ENCODE measurements at regions not wholly inside any gene's neighbourhood (a gene's known extent, or its start where the extent isn't known, plus 50 kb on each side); places are given as distances from the start of the nearest gene placed in this dataset.

DNA sequence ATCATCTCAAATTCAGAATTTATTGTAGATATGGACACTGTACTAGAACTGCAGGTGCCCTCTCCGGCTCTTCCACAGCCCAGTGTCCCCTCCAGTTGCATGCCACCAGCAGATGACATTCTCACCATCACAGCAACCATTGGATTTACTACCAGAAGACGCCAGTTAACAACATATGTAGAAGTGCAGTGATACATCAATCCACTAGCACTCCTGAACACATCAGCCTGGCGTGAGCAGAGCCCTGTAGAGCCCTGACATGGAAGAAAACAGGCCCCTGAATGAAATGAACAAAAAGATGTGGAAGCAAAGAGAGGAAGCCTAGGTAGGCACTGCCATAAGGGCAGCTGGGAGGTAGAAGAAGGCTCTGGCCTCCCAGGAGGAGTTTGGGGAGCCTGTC is 73.1 kb upstream of the GALNT2 start (continued):
- TF ChIP-seq, protein P1, sequence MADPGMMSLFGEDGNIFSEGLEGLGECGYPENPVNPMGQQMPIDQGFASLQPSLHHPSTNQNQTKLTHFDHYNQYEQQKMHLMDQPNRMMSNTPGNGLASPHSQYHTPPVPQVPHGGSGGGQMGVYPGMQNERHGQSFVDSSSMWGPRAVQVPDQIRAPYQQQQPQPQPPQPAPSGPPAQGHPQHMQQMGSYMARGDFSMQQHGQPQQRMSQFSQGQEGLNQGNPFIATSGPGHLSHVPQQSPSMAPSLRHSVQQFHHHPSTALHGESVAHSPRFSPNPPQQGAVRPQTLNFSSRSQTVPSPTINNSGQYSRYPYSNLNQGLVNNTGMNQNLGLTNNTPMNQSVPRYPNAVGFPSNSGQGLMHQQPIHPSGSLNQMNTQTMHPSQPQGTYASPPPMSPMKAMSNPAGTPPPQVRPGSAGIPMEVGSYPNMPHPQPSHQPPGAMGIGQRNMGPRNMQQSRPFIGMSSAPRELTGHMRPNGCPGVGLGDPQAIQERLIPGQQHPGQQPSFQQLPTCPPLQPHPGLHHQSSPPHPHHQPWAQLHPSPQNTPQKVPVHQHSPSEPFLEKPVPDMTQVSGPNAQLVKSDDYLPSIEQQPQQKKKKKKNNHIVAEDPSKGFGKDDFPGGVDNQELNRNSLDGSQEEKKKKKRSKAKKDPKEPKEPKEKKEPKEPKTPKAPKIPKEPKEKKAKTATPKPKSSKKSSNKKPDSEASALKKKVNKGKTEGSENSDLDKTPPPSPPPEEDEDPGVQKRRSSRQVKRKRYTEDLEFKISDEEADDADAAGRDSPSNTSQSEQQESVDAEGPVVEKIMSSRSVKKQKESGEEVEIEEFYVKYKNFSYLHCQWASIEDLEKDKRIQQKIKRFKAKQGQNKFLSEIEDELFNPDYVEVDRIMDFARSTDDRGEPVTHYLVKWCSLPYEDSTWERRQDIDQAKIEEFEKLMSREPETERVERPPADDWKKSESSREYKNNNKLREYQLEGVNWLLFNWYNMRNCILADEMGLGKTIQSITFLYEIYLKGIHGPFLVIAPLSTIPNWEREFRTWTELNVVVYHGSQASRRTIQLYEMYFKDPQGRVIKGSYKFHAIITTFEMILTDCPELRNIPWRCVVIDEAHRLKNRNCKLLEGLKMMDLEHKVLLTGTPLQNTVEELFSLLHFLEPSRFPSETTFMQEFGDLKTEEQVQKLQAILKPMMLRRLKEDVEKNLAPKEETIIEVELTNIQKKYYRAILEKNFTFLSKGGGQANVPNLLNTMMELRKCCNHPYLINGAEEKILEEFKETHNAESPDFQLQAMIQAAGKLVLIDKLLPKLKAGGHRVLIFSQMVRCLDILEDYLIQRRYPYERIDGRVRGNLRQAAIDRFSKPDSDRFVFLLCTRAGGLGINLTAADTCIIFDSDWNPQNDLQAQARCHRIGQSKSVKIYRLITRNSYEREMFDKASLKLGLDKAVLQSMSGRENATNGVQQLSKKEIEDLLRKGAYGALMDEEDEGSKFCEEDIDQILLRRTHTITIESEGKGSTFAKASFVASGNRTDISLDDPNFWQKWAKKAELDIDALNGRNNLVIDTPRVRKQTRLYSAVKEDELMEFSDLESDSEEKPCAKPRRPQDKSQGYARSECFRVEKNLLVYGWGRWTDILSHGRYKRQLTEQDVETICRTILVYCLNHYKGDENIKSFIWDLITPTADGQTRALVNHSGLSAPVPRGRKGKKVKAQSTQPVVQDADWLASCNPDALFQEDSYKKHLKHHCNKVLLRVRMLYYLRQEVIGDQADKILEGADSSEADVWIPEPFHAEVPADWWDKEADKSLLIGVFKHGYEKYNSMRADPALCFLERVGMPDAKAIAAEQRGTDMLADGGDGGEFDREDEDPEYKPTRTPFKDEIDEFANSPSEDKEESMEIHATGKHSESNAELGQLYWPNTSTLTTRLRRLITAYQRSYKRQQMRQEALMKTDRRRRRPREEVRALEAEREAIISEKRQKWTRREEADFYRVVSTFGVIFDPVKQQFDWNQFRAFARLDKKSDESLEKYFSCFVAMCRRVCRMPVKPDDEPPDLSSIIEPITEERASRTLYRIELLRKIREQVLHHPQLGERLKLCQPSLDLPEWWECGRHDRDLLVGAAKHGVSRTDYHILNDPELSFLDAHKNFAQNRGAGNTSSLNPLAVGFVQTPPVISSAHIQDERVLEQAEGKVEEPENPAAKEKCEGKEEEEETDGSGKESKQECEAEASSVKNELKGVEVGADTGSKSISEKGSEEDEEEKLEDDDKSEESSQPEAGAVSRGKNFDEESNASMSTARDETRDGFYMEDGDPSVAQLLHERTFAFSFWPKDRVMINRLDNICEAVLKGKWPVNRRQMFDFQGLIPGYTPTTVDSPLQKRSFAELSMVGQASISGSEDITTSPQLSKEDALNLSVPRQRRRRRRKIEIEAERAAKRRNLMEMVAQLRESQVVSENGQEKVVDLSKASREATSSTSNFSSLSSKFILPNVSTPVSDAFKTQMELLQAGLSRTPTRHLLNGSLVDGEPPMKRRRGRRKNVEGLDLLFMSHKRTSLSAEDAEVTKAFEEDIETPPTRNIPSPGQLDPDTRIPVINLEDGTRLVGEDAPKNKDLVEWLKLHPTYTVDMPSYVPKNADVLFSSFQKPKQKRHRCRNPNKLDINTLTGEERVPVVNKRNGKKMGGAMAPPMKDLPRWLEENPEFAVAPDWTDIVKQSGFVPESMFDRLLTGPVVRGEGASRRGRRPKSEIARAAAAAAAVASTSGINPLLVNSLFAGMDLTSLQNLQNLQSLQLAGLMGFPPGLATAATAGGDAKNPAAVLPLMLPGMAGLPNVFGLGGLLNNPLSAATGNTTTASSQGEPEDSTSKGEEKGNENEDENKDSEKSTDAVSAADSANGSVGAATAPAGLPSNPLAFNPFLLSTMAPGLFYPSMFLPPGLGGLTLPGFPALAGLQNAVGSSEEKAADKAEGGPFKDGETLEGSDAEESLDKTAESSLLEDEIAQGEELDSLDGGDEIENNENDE (IDR thresholded peaks at IDR 0.05; ENCODE audit: insufficient replicate concordance, low read length) = no peak
- TF ChIP-seq CBX5 (IDR thresholded peaks at IDR 0.05; ENCODE audit: low read depth, low read length) (no peak), RAD21 (IDR thresholded peaks at IDR 0.05 in 1 of 2, conservative IDR thresholded peaks at IDR 0.05 in 1 of 2; ENCODE audit: low read depth in 2 of 2, low read length in 2 of 2) (no peak), SIRT6 (IDR thresholded peaks at IDR 0.05; ENCODE audit: low read length) (no peak), SAP30 (IDR thresholded peaks at IDR 0.05; ENCODE audit: insufficient read depth, insufficient replicate concordance, low read length) (no peak), NANOG (IDR thresholded peaks at IDR 0.05; ENCODE audit: insufficient read depth, low read depth, low read length, poor library complexity, severe bottlenecking) (no peak), RXRA (IDR thresholded peaks at IDR 0.05; ENCODE audit: insufficient read depth, low read depth, low read length) (no peak), YY1 (IDR thresholded peaks at IDR 0.05; ENCODE audit: low read depth, low read length) (no peak), EP300 (IDR thresholded peaks at IDR 0.05; ENCODE audit: borderline replicate concordance in 1 of 2, low read depth in 2 of 2, low read length in 2 of 2) (no peak), CHD2 (IDR thresholded peaks at IDR 0.05; ENCODE audit: low read length) (no peak)
